ENCODE measurements at regions not wholly inside any gene's neighbourhood (a gene's known extent, or its start where the extent isn't known, plus 50 kb on each side); places are given as distances from the start of the nearest gene placed in this dataset.

GRCh38 chr16:63096857-63097256 is 1060.6 kb upstream of the CDH8 start:
- no peaks in the 10 kb centered on the region for H3K23me2 ChIP-seq (ENCODE audit: insufficient read length, low read depth, low read length, poor library complexity, severe bottlenecking)
- no peaks in the 10 kb centered on the region for H3K79me1 ChIP-seq (ENCODE audit: insufficient read depth, low read depth, low read length, poor library complexity, severe bottlenecking)
- no peaks in the 10 kb centered on the region for H4K20me1 ChIP-seq (ENCODE audit: control insufficient read depth, insufficient read depth, insufficient read length)
- H3K9ac ChIP-seq (ENCODE audit: extremely low read depth, insufficient read length, low read length), result no peak overlapping the region
- H3K9me3 Mint-ChIP-seq, result no peaks in the 10 kb centered on the region
- no peak overlapping the region for H3K23ac ChIP-seq (ENCODE audit: insufficient read length, low read depth, low read length)
- no peak overlapping the region for H3K4me3 Mint-ChIP-seq
- H4K91ac ChIP-seq (ENCODE audit: insufficient read length, low read depth, low read length), result no peak overlapping the region
- no peaks in the 10 kb centered on the region for H3K4me1 ChIP-seq (ENCODE audit: insufficient read depth, low read length)
- no peaks in the 10 kb centered on the region for H3K79me2 ChIP-seq (ENCODE audit: insufficient read depth, low read length)
- WGBS (ENCODE audit: extremely low coverage, insufficient read length, low lambda C conversion rate), result no CpG with 5 or more reads among the region's 5 CpGs
- H3K27me3 ChIP-seq (ENCODE audit: insufficient read depth, low read length), result no peaks in the 10 kb centered on the region
- H2BK15ac ChIP-seq (ENCODE audit: low read depth, low read length), result no peak overlapping the region
- no peak overlapping the region for H3K4ac ChIP-seq (ENCODE audit: low read depth, low read length)
- H2AFZ ChIP-seq (ENCODE audit: low read length), result no peak overlapping the region
- no peak overlapping the region for H3K4me2 ChIP-seq (ENCODE audit: insufficient read depth, insufficient read length, low read length)
- H3K27ac ChIP-seq (ENCODE audit: insufficient read length, low read depth, low read length), result no peak overlapping the region
- H3K56ac ChIP-seq (ENCODE audit: insufficient read length, low read depth, low read length), result no peak overlapping the region
- no peak overlapping the region for H2BK12ac ChIP-seq (ENCODE audit: insufficient read length, low read depth, low read length)
- no peak overlapping the region for H2BK120ac ChIP-seq (ENCODE audit: low read depth, low read length, poor library complexity, severe bottlenecking)
- H2BK5ac ChIP-seq (ENCODE audit: insufficient read length, low read length), result no peak overlapping the region
- no peak overlapping the region for H4K5ac ChIP-seq (ENCODE audit: insufficient read length, low read depth, low read length)
- no peak for DNase-seq
- no peaks in the 10 kb centered on the region for H3K4me1 Mint-ChIP-seq
- H3K14ac ChIP-seq (ENCODE audit: insufficient read depth, low read length), result no peak overlapping the region
- no peak overlapping the region for H2AK5ac ChIP-seq (ENCODE audit: insufficient read length, low read length)
- TF ChIP-seq CTCF (conservative IDR thresholded peaks at IDR 0.05), result no peak
- no peak overlapping the region for H2BK20ac ChIP-seq (ENCODE audit: low read depth, low read length, poor library complexity, severe bottlenecking)
- H3K27ac Mint-ChIP-seq, result no peak overlapping the region
- no peak overlapping the region for H3K18ac ChIP-seq (ENCODE audit: insufficient read length, low read depth, low read length)
- no peak overlapping the region for H3T11ph ChIP-seq (ENCODE audit: low read length)
- H4K8ac ChIP-seq (replicated peaks; ENCODE audit: insufficient read length, low read depth, low read length), result no peak overlapping the region
- H3K9me3 ChIP-seq (ENCODE audit: control insufficient read depth, low read depth, low read length), result no peaks in the 10 kb centered on the region
- H3K36me3 Mint-ChIP-seq (ENCODE audit: insufficient read depth in 1 of 3, low read depth in 3 of 3), result no peaks in the 10 kb centered on the region
- no peaks in the 10 kb centered on the region for H3K27me3 Mint-ChIP-seq (ENCODE audit: low read depth)

Measured in H9 (cell line).